Ascending aorta (tissue), 2 donors: ENCODE measurements at regions not wholly inside any gene's neighbourhood (a gene's known extent, or its start where the extent isn't known, plus 50 kb on each side); places are given as distances from the start of the nearest gene placed in this dataset.
A peak's percentile ranks its signal among the peaks of the same experiment; 100 is the strongest.

Experiments used
- DNase-seq, 2 donors: peaks; one replicate each; pipeline ENCODE4 v3.0.0-alpha.2; 2019; ENCODE audit warnings: low spot score in 2 of 2
- H3K27ac ChIP-seq, 2 donors: fragments of 200-600 bp; sonication (generic); one replicate each; pipeline ENCODE4 v1.5.1; 2016 to 2017; ENCODE audit warnings: mild to moderate bottlenecking in 1 of 2
- H3K27me3 ChIP-seq: fragments of 200-600 bp; sonication (generic); one replicate; pipeline ENCODE4 v1.5.1; 2017
- H3K36me3 ChIP-seq, 2 donors: fragments of 200-600 bp; sonication (generic); one replicate each; pipeline ENCODE4 v1.5.1; 2016
- H3K4me1 ChIP-seq, 2 donors: fragments of 200-600 bp; sonication (generic); one replicate each; pipeline ENCODE4 v1.5.1; 2016 to 2017; ENCODE audit warnings: mild to moderate bottlenecking in 1 of 2
- H3K4me3 ChIP-seq, 2 donors: fragments of 200-600 bp; sonication (generic); one replicate each; pipeline ENCODE4 v1.5.1; 2016 to 2017; ENCODE audit warnings: mild to moderate bottlenecking in 1 of 2
- H3K9me3 ChIP-seq, 2 donors: fragments of 200-600 bp; sonication (generic); one replicate each; pipeline ENCODE4 v1.5.1; 2016
- CTCF ChIP-seq, 3 experiments: fragments of 200-600 bp in 2 of 3; fragments of 450-650 bp in 1 of 3; sonication (generic) in 2 of 3; IDR thresholded peaks; one replicate each; pipeline ENCODE4 v1.5.1; 2016 to 2019; ENCODE audit warnings: antibody characterized with exemption in 3 of 3, mild to moderate bottlenecking in 1 of 3, moderate library complexity in 1 of 3
- intact Hi-C: fragments of 100-400 bp; cut with DNase I; formaldehyde crosslinking; loops from one replicate; pipeline ENCODE4 v1.15.1; 2023

- no peak for DNase-seq
- Histone ChIP-seq H3K9me3 (peaks cover 0 to 7% of the 10 kb centered on the region in 2 donors), H3K27ac (no peak overlapping the region), H3K36me3 (no peaks in the 10 kb centered on the region), H3K4me1 (no peaks in the 10 kb centered on the region), H3K27me3 (no peaks in the 10 kb centered on the region), H3K4me3 (no peak overlapping the region)
- intact Hi-C loops = no loop called here
- no peak for TF ChIP-seq CTCF (IDR thresholded peaks at IDR 0.05)
Observed at GRCh38 chr7:114255404-114255841, 159.2 kb upstream of the FOXP2 start.

GRCh38 chr7:114243646-114244045 is 171.0 kb upstream of the FOXP2 start:
- intact Hi-C loops = no loop called here
- peak overlapping the region in 1 of 2 donors; percentile 41 for H3K27ac ChIP-seq

GRCh38 chr7:114242992-114243507 is 171.6 kb upstream of the FOXP2 start:
- peak overlapping the region; percentile 40 to 41 for H3K27ac ChIP-seq
- peaks cover 0 to 9% of the 10 kb centered on the region in 2 donors for H3K4me1 ChIP-seq
- no peaks in the 10 kb centered on the region for H3K27me3 ChIP-seq
- no peaks in the 10 kb centered on the region for H3K36me3 ChIP-seq
- DNase-seq = no peak
- TF ChIP-seq CTCF (IDR thresholded peaks at IDR 0.05) = no peak
- no peak overlapping the region for H3K4me3 ChIP-seq
- no peaks in the 10 kb centered on the region for H3K9me3 ChIP-seq
- intact Hi-C loops = no loop called here

More at GRCh38 chr7:114243646-114244045, 171.0 kb upstream of the FOXP2 start:
- no peak for DNase-seq
- Histone ChIP-seq H3K4me1 (peaks cover 0 to 9% of the 10 kb centered on the region in 2 donors), H3K36me3 (no peaks in the 10 kb centered on the region), H3K4me3 (no peak overlapping the region), H3K27me3 (no peaks in the 10 kb centered on the region), H3K9me3 (no peaks in the 10 kb centered on the region)
- TF ChIP-seq CTCF (IDR thresholded peaks at IDR 0.05) = no peak

GRCh38 chr7:114229246-114229645 is 185.4 kb upstream of the FOXP2 start:
- H3K36me3 ChIP-seq = no peaks in the 10 kb centered on the region
- intact Hi-C loops = no loop called here
- no peaks in the 10 kb centered on the region for H3K9me3 ChIP-seq
- no peak overlapping the region for H3K27ac ChIP-seq
- H3K4me1 ChIP-seq = no peaks in the 10 kb centered on the region
- no peak for DNase-seq
- H3K27me3 ChIP-seq = no peaks in the 10 kb centered on the region
- TF ChIP-seq CTCF (IDR thresholded peaks at IDR 0.05) = no peak
- no peak overlapping the region for H3K4me3 ChIP-seq

- Histone ChIP-seq H3K4me1 (peaks cover 0 to 4% of the 10 kb centered on the region in 2 donors), H3K27me3 (no peaks in the 10 kb centered on the region), H3K9me3 (no peaks in the 10 kb centered on the region), H3K36me3 (no peaks in the 10 kb centered on the region), H3K27ac (no peak overlapping the region), H3K4me3 (no peak overlapping the region)
- intact Hi-C loops = no loop called here
- no peak for DNase-seq
- TF ChIP-seq CTCF (IDR thresholded peaks at IDR 0.05) = no peak
Observed at GRCh38 chr7:114225784-114226183, 188.8 kb upstream of the FOXP2 start.

GRCh38 chr7:114218283-114218682 is 196.3 kb upstream of the FOXP2 start:
- H3K27ac ChIP-seq = peak overlapping the region in 1 of 2 donors; percentile 0
- no peaks in the 10 kb centered on the region for H3K36me3 ChIP-seq
- intact Hi-C loops = loop anchor here (5.0 kb wide), 1 partner anchor 131 kb away; no protein-coding TSS in a partner anchor
- H3K9me3 ChIP-seq = no peaks in the 10 kb centered on the region
- no peak for DNase-seq
- no peaks in the 10 kb centered on the region for H3K27me3 ChIP-seq
- peaks cover 0 to 4% of the 10 kb centered on the region in 2 donors for H3K4me1 ChIP-seq
- no peak overlapping the region for H3K4me3 ChIP-seq
- no peak for TF ChIP-seq CTCF (IDR thresholded peaks at IDR 0.05)
